GM12892 (cell line): ENCODE measurements at regions not wholly inside any gene's neighbourhood (a gene's known extent, or its start where the extent isn't known, plus 50 kb on each side); places are given as distances from the start of the nearest gene placed in this dataset.

Experiments used
- DNase-seq: peaks from one replicate; pipeline ENCODE4 v3.0.0; 2011; ENCODE audit not compliant: insufficient read length
- FAIRE-seq: peaks from 2 replicates; lab custom pipeline; 2011; peaks lifted over from hg19 to GRCh38; lab: Jason Lieb, UNC
- POLR2A ChIP-seq: IDR thresholded peaks from 2 replicates; pipeline ENCODE4 v1.6.1; 2011; ENCODE audit warnings: low read depth, low read length, control low read depth
- POLR2AphosphoS5 ChIP-seq: IDR thresholded peaks from 2 replicates; pipeline ENCODE4 v1.6.1; 2011; ENCODE audit warnings: low read depth, low read length, control low read depth
- TAF1 ChIP-seq: IDR thresholded peaks from 2 replicates; pipeline ENCODE4 v1.6.1; 2011; ENCODE audit warnings: low read depth, mild to moderate bottlenecking, control low read depth, low read length, borderline replicate concordance

DNA sequence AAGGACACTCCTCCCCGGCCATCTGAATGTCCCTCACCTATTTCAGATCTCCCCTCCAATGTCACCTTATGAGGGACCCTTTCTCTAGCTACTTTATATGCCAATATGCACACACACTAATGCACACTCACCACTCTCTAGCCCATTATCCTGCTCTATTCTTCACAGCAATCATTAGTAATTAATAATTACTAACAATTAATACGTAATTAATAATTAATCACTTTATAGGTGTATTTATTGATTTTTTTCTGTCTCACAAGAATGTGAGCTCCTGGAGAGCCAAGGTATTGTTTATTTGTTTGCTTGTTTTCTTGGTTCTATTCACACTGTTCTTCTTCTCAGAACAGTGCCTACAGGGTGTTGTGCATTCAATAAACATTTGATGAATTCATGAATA, 385.2 kb upstream of the DUSP10 start:
- FAIRE-seq = no peak
- DNase-seq = no peak
- TF ChIP-seq TAF1 (no peak), POLR2A (no peak), POLR2AphosphoS5 (no peak)

DNA sequence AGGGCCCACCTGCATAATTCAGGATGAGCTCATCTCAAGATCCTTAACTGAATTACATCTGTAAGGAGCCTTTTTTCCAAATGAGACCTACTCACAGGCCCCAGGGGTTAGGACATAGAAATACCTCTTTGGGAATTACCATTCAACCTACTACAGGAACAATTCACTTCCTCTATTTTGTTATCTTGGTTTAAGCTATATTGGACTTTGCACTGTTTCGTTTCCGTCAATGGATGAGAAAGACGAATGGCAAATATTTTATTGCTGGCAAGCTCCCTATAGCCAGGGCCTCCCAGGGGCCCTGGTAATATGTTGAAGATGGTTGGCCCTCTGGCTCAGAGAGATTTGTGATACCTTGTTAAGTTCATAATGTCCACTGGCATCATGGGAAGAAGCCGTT, 384.2 kb upstream of the DUSP10 start:
- TF ChIP-seq POLR2AphosphoS5 (no peak), POLR2A (no peak), TAF1 (no peak)
- DNase-seq = no peak
- no peak for FAIRE-seq

DNA sequence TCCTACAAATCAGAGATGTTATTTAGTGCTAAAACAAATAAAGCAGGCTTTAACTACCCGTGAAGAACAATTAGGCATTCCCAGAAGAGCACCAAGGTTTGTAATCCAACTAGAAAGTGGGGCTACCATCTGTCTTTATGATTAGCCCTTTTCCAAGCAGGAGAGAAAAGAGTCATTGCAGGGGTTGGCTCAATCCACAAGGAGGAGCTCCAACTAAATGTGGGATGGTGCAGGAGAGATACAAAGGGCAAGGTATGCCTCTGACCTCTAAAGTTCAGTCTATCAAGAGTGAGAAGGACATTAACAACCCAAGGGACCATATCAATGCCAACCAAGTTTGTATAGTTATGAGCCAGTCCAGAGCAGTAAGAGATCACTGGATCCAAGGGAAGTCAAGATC, 382.7 kb upstream of the DUSP10 start:
- no peak for DNase-seq
- no peak for FAIRE-seq
- TF ChIP-seq POLR2A = no peak
- no peak for TF ChIP-seq TAF1
- TF ChIP-seq POLR2AphosphoS5 = no peak

DNA sequence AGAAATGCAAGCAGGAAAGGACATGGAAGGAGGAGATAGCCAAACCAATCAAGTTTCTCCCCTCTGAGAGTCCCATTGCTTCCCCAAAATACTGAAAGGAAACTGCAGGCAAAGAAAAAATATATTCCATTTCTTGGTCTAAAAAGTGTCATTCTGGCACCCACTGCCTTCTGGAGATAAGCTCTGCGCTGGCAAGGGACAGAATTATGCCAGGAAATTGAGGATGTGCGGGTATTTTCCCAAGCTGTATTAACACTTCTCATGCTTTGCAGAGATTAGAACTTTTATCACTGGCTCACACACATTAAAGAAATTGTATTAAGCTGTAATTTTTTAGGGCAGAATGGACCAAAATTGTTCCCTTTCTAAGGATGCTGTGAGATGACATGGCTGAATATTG, 381.2 kb upstream of the DUSP10 start:
- TF ChIP-seq POLR2A = no peak
- TF ChIP-seq TAF1 = no peak
- TF ChIP-seq POLR2AphosphoS5 = no peak
- DNase-seq (no peak), FAIRE-seq (no peak)

DNA sequence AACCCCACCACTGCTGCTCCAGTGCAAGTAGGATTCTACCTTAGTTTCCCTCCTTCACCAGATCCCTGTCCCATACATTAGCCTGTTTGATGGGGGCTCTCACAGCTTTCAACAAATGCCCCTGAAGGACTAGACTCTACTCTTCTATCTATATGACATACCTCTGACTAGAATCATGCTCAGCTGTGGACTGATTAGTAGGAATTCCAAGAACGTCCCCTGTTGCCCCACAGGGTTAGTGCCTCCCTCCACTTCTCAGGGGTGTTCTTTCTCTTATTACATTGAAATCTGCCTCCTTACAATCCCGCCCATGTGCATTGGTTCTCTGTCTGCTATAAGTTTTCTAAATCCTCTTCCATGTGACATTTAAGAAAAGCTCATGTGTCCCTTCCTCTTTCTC, 375.9 kb upstream of the DUSP10 start:
- FAIRE-seq = no peak
- DNase-seq = no peak
- no peak for TF ChIP-seq POLR2A
- TF ChIP-seq POLR2AphosphoS5 = no peak
- no peak for TF ChIP-seq TAF1

DNA sequence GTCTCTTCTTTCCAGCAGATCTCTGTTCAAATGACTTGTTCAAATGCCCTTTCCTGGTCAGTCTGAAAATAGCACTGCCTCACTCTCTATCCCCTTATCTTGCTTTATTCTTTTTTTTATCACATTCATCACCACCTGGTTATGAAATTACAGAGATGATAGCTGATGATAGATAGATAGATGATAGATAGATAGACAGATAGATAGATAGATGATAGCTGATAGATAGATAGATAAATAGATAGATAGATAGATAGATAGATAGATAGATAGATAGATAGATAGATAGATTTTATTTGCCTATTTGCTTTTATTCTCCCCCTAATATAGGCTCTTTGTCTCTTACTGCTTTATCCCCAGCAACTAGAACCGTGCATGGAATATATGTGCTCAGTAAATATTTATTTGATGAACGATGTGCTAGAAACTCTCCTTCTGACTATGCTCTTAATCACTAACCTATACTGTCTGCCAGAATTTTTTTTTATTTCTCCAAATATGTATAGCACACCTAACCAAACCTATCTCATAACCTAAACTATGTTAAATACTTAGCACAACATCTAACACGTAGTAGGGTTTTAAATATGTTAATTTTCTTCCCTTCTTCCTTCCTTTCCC, 372.8 kb upstream of the DUSP10 start:
- no peak for TF ChIP-seq POLR2AphosphoS5
- TF ChIP-seq POLR2A = no peak
- no peak for TF ChIP-seq TAF1
- FAIRE-seq (no peak), DNase-seq (no peak)

DNA sequence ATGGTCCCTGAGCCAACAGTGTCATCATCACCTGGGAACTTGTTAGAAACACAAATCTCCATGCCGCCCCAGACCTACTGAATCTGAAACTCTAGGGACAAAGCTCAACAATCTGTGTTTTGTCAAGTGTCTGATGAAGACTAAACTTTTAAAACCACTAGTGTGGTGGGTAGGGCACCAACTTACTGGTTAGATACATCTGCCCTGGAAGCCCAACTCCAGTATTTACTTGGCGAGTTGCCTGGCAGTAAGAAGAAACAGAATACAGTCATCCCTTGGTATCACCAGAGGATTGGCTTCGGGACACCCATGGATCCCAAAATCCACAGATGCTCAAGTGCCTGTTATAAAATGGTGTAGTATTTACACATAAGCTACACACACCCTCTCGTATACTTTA, 367.9 kb upstream of the DUSP10 start:
- DNase-seq = no peak
- FAIRE-seq = no peak
- TF ChIP-seq POLR2AphosphoS5 (no peak), POLR2A (no peak), TAF1 (no peak)

DNA sequence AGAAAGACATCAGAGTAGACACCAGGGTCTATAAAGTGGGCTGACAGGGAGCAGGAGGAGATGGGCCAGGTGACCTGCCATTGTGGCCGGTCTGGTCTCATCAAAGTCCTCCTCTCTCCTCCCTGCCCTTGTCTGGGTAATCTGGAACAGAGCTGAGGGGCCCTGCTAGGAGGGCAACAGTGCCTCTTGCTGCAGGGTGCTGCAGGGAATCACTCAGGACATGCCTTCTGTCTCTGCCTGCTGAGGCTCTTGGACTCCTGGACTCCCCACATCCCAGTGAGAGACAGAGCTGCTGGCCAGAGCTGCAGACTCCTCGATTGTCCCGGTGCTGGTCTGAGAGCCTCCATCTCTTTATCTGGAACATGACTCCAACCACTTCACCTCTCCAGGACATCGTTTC, 366.1 kb upstream of the DUSP10 start:
- DNase-seq (no peak), FAIRE-seq (no peak)
- no peak for TF ChIP-seq TAF1
- TF ChIP-seq POLR2A = no peak
- TF ChIP-seq POLR2AphosphoS5 = no peak

DNA sequence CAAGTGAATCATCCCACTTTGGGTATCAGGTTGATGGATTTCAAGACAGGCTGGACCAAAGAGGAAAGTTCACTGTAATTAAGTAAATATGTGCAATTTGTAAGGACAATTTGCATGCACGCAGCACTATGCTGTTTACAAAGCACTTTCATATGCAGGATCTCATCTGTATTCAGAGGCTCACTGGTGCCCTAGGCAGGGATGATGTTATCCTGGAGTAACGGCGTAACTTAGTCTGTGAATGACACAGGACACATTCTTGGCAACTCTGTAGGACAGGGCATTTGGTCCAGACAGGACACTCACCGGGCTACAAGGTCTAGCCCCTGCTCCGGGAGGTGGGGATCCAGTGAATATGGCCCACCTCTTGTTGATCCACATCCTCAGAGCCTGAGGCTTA, 365.4 kb upstream of the DUSP10 start:
- TF ChIP-seq TAF1 = no peak
- no peak for TF ChIP-seq POLR2A
- TF ChIP-seq POLR2AphosphoS5 = no peak
- no peak for DNase-seq
- FAIRE-seq = no peak

DNA sequence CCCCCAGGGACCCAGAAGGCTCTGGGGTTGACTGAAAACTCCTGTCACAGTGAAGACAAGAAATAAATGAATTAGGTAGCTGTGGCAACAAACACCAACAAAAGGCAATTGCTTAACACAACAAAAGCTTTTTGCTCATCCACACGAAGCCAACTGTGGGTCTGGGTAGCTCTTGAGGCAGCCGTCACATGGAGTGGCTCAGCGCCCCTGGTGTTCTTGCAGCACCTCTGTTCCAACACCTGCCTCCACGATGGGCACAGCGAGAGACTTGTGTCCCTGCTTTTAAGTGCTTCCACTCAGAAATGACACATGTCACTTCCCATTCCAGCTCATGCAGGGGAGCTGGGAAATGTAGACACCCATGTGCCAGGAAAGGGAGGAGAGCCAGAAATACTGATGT, 364.5 kb upstream of the DUSP10 start:
- no peak for FAIRE-seq
- DNase-seq = no peak
- TF ChIP-seq POLR2AphosphoS5 = no peak

DNA sequence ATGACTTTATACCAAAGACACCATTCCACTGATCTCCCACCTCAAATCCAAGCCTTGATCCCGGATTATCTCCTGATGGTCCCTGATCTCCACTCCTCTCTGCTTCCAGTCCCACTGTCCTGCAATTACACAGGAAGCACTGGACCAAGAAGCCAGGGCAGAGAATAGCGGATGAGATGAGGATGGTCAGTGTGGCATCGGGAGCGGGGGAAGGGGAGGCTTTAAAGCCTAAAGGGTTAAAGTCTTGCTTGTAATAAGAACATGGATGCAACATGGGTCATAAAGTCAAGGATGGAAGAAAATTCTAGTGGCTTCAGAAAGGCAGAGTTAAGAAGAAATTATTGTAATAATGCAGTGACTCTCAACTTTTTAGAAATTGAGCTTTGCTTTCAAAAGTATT, 364.0 kb upstream of the DUSP10 start:
- DNase-seq (no peak), FAIRE-seq (no peak)
- TF ChIP-seq TAF1 (no peak), POLR2A (no peak), POLR2AphosphoS5 (no peak)

DNA sequence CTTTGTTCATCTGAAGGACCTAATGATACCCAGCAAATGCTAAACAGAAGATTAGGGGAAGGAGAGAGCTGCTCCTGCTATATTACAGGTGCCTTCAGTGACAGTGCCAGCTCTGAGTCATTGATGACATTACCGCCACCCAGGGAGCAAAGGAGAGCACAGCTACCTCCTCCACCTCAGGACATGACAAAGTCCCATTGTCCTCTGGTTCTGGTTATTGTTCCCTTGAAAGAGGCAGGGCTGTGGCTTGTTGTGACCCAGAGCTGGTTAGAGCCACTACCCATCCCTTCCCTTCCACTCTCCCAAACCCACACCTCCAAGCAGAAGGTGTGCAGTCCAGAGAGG, 363.5 kb upstream of the DUSP10 start:
- FAIRE-seq (no peak), DNase-seq (no peak)
- TF ChIP-seq POLR2AphosphoS5 = no peak
- no peak for TF ChIP-seq POLR2A
- no peak for TF ChIP-seq TAF1

DNA sequence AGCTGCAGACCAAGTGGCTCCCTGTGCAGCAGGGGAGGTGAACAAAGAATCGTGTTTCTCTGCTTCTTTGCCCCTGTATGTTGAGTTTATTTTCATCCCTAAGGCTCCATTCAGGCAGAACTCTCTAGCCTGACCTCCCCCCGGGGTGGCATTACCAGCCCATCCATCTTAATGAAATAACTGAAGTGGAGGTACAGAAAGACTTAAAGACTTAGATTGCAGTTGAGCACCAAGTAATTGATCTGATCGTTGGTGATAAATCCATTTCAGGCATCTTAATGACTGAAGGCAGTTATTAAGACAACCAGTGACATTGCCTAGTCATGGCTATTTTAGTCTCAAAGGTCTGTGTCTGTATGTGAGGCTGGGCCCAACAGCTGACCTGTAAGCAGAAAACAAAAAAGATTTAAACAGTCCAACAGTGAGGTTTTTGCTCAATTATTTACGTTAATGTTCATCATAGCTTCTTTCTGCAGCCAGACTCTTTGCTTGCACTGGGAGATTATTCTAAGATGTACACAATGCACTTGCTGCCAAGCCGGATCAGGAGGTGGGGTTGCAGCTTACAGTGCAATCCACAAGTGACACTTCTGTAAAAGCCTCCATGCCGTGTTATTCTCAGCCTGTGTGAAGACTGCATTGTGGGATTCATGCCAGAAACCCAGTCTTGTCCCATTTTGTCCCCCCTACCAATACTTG, 363.0 kb upstream of the DUSP10 start:
- TF ChIP-seq POLR2AphosphoS5 = no peak
- no peak for TF ChIP-seq TAF1
- no peak for TF ChIP-seq POLR2A
- no peak for FAIRE-seq
- no peak for DNase-seq

DNA sequence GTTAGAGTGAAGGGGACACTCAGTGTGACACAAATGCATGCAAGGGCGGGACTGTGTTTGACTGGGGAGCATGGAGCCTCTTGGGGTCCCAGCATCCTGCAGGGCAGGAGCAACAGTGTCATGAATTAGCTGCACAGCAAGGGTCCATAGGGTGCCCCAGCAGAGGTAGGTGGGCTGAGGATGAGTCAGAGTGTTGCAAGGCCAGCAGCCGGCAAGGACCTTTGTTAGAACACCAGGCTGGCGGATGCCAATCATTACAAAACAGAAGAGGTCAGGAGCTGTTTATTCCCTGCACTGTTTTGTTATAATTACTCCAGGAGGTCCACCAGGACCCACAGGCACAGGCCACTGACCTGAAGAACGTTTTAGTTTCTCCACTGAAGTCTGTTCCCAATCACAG, 362.2 kb upstream of the DUSP10 start:
- FAIRE-seq (no peak), DNase-seq (no peak)
- TF ChIP-seq TAF1 (no peak), POLR2A (no peak), POLR2AphosphoS5 (no peak)
